ENCODE measurements at regions not wholly inside any gene's neighbourhood (a gene's known extent, or its start where the extent isn't known, plus 50 kb on each side); places are given as distances from the start of the nearest gene placed in this dataset.

DNA sequence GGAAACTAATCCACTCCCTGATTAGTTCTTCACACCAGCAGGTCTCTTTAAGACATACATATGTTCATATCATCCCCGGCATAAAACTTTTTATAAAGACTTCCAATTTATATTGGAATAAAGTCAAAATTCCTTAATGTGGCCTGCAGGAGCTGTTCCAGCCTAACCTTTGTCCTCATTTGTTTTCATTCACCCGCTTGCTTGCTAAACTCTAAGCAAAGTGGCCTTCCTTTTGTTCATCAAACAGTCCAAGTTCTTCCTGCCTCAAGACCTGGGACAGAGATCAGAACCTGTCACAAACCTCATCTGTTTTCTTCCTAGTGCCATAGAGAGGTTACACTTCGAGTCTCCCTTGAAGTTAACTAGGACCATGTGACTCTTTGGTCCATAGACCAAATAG lies 339.4 kb upstream of the ID2 start:
- no peak for DNase-seq

DNA sequence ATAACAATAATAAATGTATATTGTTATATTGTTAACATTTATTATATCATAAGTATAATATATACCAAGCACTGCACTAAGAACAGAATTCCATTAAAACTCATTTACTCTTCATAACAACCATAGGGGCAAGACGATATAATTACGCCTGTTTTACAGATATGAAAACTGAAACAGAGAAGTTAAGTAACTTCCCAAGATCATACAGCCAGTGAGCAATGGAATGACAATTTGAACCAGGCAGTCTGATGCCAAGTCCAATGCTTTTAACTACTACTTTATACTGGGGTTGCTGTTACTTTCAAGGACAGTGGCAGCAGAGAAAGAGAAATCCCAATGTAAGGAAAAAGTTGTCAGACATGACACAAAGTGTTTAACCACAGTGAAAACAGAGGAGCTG lies 338.8 kb upstream of the ID2 start:
- no peak for DNase-seq

DNA sequence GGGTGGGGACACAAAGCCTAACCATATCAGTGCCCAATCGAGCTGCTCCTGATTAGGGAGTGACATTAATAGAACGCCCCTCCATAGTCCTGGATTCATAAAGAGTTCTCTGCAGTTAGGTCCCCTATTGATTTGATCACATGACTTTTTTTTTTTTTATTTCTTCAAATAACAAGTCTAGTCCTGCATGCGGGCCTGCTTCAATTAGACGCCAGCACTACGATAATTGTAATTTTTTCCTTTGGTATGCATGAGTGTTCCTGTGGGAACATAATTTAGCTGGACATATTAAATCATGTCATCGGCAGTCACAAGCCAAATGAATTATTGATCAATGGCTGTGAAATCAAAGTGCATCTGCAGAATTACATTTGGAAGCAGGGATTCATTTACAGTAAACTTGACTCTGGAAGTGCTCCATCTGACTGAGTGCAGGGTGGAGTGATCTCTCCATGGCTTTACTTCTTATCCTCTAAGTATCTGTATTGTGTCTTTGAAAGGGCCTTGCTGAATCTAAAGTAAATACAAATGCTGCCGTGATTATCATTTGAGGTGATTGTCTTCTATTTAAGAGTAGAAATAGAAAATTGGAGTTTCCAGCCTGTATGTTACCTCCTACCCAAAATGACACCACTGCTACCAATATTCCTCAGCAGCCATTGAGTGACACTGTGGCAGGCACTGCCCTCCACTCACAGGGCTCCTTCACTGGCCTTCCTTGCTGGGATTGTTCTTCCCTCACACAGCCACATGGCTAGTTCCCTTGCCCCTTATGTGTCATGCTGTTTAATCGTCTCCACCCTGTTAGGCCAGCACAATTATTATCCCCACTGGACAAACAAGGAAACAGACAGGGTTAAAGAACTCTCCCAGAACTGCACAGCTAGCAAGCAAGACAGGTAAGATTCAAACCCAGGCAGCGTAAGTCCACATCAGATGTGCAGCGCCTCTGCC lies 337.4 kb upstream of the ID2 start:
- no peak for DNase-seq

DNA sequence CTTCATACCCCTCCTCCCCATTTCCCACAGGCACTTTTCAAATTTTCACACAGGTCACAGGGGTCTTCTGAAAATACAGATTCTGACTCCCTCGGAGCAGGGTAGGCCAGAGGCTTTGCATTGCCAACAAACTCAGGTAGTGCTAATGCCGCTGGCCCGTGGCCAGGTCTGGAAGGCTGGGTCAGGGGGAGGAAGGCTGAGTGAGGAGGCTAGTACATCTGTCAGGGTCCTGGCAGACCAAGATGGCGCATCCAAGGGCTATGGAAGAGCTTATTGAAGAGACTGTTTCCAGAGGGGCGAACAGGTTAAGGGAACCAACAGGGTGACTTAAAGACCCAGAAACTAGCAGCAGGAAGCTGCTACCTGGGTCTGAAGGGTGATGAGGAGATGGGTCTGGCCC lies 336.7 kb upstream of the ID2 start:
- DNase-seq = no peak

DNA sequence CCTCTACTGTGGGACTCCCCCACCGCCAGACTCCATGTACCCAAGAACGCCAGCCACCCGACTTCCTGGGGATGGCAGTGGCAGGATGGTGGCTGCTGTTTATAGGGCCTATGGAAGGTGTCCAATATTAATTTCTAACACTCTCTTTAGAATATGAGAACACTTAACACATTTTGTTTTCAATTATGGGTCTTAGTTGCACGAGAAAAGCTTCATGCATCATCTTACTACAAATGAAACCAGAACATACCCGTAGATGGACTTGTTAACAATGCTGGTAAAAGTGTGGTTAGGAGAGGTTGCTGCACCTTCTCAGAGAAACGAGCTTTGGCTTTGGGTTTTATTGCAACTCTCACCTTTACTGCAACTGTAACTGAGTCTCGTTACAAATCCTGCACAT lies 335.6 kb upstream of the ID2 start:
- DNase-seq = no peak

DNA sequence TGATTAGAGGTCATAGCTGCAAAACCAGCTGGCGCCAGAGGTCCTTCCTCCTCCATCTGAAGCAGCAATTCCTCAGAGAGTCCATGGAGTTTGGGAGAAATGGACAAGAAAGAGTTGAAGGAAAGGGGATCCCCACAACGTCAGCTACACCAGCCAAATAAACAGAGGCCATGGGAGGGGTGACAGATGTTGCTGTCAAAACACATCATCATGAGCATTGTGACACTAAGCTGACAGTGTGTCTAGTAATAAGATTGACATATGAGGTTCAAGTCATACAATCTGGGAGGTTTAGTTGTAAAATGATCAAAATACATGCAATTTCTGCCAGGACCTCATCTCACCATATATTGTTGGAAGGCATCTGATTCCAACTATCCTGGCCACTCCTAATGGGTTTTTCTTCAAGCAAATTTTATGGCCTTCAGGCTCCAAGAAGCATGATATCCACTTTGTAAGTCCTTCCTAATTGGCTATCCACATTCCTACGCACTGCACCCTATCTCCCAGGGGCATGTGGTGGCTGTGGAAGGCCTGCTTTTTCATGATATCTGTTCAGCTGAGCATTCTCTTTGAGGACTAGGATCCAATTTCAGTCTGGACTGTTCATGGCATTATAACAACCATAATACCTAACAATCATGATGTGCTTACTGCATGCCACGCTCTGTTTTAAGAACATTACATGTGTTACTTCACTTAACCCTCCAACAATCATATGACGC lies 335.0 kb upstream of the ID2 start:
- no peak for DNase-seq

GRCh38 chr2:8348911-8349310 lies 332.9 kb upstream of the ID2 start:
- peak; percentile 35 for DNase-seq

GRCh38 chr2:8352296-8352695 lies 329.6 kb upstream of the ID2 start:
- no peak for DNase-seq

GRCh38 chr2:8352989-8353388 lies 328.9 kb upstream of the ID2 start:
- no peak for DNase-seq

DNA sequence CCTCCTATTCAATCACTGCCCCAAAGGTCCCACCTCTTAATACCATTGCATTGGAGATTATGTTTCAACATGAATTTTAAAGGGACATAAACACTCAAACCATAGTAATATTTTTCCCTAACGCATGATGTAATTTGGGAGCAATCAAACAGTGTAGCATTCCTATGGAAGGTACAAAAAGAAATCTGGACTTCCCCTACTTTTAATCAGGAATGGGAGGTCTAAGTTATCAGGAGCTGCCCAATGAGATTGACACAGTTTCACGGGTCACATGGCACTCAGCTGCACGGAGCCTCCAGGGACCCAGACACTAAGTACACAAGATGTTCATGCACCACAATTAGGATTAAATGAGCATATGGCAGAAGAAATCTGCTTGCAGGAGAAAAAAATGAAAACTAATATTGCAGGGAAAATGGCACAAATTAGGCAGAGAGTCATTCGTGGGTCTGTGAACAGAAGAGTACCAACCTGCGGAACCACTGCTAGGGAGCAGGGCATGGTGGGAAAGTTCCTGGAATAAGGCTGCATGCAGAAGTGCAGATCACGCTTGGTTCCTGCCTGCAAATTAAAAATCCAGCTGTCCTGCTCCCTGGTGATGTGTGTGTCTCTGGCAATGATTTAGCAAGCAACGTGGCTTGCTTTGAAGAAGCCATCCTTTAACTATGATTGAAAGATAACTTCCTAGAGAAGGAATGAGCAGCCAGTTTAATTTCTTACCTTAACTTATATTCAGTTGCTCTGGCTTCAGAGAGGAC lies 326.6 kb upstream of the ID2 start:
- DNase-seq = no peak

- no peak for DNase-seq
Observed at GRCh38 chr2:8357738-8358518, 323.9 kb upstream of the ID2 start.

GRCh38 chr2:8361930-8362329 lies 319.9 kb upstream of the ID2 start:
- no peak for DNase-seq

DNA sequence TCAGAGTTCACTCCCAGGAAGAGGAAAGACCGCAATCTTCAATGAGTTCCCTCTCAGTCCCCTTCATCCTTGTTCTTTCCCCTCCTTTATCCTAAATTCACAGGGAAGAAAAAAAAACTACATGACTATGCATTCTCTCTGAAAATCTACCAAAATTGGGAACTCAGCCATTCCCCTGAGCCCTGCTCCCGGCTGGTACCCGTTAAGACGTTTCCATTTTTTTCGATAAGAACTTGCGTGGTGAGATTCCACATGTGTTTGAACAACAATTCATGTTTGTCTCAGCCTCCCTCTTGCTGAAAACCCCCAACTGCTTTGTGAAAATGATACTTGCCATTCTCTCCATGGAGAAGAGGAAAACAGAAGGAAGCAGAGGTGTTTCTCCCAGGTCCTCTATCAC lies 318.7 kb upstream of the ID2 start:
- no peak for DNase-seq

GRCh38 chr2:8364668-8365067 lies 317.2 kb upstream of the ID2 start:
- DNase-seq = no peak

GRCh38 chr2:8365331-8365910 lies 316.4 kb upstream of the ID2 start:
- DNase-seq = no peak

DNA sequence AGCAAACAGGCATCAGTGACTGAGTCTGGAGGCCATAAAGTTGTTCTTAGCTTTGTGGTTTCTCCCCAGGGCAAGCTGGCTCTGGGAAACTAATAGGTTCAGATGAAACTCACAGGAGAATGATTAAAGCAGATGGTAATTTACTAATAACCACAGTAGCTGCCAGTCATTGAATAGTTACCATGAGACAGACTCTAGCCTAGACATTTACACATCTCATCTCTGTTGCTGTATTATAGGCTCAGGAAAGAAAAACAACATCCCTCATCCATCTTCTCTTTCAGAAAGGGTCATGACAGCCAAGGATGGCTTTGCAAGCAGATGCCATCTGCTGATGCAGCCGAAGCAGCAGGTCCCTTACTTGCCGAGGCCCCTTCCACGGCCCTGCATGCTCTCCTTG lies 314.0 kb upstream of the ID2 start:
- DNase-seq = no peak

DNA sequence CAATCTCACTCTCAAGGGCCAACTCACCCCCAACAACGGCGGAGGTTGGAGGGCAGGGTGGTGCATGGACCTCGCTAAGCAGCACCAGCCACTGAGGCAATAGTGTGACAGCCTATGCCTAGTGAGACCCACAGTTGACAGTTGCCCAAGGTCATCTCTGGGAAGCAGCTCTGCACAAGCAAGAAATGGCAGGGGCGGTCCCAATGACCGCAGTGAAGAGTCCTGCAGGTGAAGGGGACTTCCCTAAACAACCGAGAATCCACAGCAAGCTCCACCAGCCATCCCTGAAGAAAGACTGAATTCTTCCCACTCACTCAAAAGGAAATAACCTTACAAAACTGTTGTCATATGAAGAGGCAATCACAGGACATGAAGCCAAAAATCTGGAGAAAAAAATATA lies 313.4 kb upstream of the ID2 start:
- no peak for DNase-seq

DNA sequence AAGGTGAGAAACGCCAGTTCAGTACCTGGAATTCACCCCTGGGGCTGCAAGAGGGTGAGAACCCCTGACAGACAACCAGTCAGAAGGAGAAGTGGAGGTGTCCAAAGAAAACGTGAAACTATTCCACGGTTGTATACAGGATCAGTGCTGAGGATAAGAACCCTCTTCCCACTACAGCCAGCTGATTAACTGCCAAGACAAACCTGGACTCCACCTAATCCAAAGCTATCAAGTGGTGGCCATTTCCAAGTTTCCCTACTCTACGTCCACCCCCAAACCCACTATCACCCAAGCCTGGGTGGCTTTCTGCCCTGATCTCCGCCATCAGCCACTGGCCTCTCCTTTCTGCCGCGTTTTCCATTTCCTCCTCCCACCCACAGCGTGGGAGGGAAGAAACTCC lies 312.3 kb upstream of the ID2 start:
- DNase-seq = no peak

GRCh38 chr2:8370258-8370802 lies 311.5 kb upstream of the ID2 start:
- no peak for DNase-seq

- DNase-seq = no peak
Observed at GRCh38 chr2:8371653-8372052, 310.2 kb upstream of the ID2 start.

DNA sequence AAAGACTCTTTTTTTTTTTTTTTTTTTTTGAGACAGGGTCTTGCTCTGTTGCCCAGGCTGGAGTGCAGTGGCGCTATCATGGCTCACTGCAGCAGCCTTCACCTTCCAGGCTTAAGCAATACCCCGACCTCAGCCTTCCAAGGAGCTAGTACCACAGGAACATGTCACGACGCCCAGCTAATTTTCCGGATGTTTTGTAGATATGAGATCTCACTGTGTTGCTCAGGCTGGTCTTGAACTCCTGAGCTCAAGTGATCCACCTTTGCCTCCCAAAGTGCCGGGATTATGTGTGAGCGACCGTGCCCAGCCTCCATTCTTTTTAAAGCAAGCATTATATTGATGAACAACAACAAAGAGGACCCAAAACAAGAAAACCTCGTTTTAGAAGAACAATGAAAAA lies 307.1 kb upstream of the ID2 start:
- DNase-seq = no peak

Data from NCI-H510A treated with DMSO at 0.1 percent for 48 hours (cell line).